ENCODE measurements at regions not wholly inside any gene's neighbourhood (a gene's known extent, or its start where the extent isn't known, plus 50 kb on each side); places are given as distances from the start of the nearest gene placed in this dataset.

GRCh38 chr3:143200001-143200924, 80.7 kb downstream of the CHST2 start:
- H3K4me1 ChIP-seq (ENCODE audit: low read depth, poor library complexity, severe bottlenecking), result peaks cover 2% of the 10 kb centered on the region

GRCh38 chr3:143201045-143201444, 81.5 kb downstream of the CHST2 start:
- Histone ChIP-seq H3K4me1 (ENCODE audit: low read depth, poor library complexity, severe bottlenecking) (peaks cover 10% of the 10 kb centered on the region), H3K27ac (no peak overlapping the region), H3K79me2 (ENCODE audit: insufficient read depth, low read depth) (no peaks in the 10 kb centered on the region), H3K4me3 (IDR thresholded peaks at IDR 0.05; ENCODE audit: insufficient read depth, low read depth, low read length) (no peak overlapping the region), H3K36me3 (ENCODE audit: insufficient read depth) (no peaks in the 10 kb centered on the region), H2AFZ (ENCODE audit: low read depth) (no peak overlapping the region), H4K20me1 (ENCODE audit: insufficient read depth) (no peaks in the 10 kb centered on the region), H3K27me3 (ENCODE audit: insufficient read depth, low read depth) (no peaks in the 10 kb centered on the region), H3K4me2 (no peak overlapping the region), H3K9ac (no peak overlapping the region)
- TF ChIP-seq, protein P1, sequence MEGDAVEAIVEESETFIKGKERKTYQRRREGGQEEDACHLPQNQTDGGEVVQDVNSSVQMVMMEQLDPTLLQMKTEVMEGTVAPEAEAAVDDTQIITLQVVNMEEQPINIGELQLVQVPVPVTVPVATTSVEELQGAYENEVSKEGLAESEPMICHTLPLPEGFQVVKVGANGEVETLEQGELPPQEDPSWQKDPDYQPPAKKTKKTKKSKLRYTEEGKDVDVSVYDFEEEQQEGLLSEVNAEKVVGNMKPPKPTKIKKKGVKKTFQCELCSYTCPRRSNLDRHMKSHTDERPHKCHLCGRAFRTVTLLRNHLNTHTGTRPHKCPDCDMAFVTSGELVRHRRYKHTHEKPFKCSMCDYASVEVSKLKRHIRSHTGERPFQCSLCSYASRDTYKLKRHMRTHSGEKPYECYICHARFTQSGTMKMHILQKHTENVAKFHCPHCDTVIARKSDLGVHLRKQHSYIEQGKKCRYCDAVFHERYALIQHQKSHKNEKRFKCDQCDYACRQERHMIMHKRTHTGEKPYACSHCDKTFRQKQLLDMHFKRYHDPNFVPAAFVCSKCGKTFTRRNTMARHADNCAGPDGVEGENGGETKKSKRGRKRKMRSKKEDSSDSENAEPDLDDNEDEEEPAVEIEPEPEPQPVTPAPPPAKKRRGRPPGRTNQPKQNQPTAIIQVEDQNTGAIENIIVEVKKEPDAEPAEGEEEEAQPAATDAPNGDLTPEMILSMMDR (conservative IDR thresholded peaks at IDR 0.05; ENCODE audit: low read depth, low read length), result no peak

More at GRCh38 chr3:143200001-143200924, 80.7 kb downstream of the CHST2 start:
- Histone ChIP-seq H3K4me2 (no peak overlapping the region), H3K27me3 (ENCODE audit: insufficient read depth, low read depth) (no peaks in the 10 kb centered on the region), H3K36me3 (ENCODE audit: insufficient read depth) (no peaks in the 10 kb centered on the region), H3K79me2 (ENCODE audit: insufficient read depth, low read depth) (no peaks in the 10 kb centered on the region), H2AFZ (ENCODE audit: low read depth) (no peak overlapping the region), H3K9ac (no peak overlapping the region), H3K27ac (no peak overlapping the region), H3K4me3 (IDR thresholded peaks at IDR 0.05; ENCODE audit: insufficient read depth, low read depth, low read length) (no peak overlapping the region), H4K20me1 (ENCODE audit: insufficient read depth) (no peaks in the 10 kb centered on the region)
- TF ChIP-seq, protein P1 (conservative IDR thresholded peaks at IDR 0.05; ENCODE audit: low read depth, low read length), result no peak

GRCh38 chr3:143201870-143202752, 82.5 kb downstream of the CHST2 start:
- H3K9ac ChIP-seq, result no peak overlapping the region
- TF ChIP-seq, protein P1 (conservative IDR thresholded peaks at IDR 0.05; ENCODE audit: low read depth, low read length), result no peak
- no peak overlapping the region for H3K27ac ChIP-seq
- H3K4me1 ChIP-seq (ENCODE audit: low read depth, poor library complexity, severe bottlenecking), result peaks cover 20% of the 10 kb centered on the region
- no peak overlapping the region for H2AFZ ChIP-seq (ENCODE audit: low read depth)
- no peak overlapping the region for H3K4me3 ChIP-seq (IDR thresholded peaks at IDR 0.05; ENCODE audit: insufficient read depth, low read depth, low read length)
- H3K79me2 ChIP-seq (ENCODE audit: insufficient read depth, low read depth), result no peaks in the 10 kb centered on the region
- H3K36me3 ChIP-seq (ENCODE audit: insufficient read depth), result no peaks in the 10 kb centered on the region
- no peaks in the 10 kb centered on the region for H4K20me1 ChIP-seq (ENCODE audit: insufficient read depth)
- H3K27me3 ChIP-seq (ENCODE audit: insufficient read depth, low read depth), result no peaks in the 10 kb centered on the region
- H3K4me2 ChIP-seq, result no peak overlapping the region

GRCh38 chr3:143203142-143203541, 83.6 kb downstream of the CHST2 start:
- TF ChIP-seq, protein P1 (conservative IDR thresholded peaks at IDR 0.05; ENCODE audit: low read depth, low read length), result no peak
- H3K4me3 ChIP-seq (IDR thresholded peaks at IDR 0.05; ENCODE audit: insufficient read depth, low read depth, low read length), result no peak overlapping the region
- no peak overlapping the region for H3K9ac ChIP-seq
- no peaks in the 10 kb centered on the region for H3K36me3 ChIP-seq (ENCODE audit: insufficient read depth)
- no peaks in the 10 kb centered on the region for H4K20me1 ChIP-seq (ENCODE audit: insufficient read depth)
- H3K4me2 ChIP-seq, result no peak overlapping the region
- no peak overlapping the region for H3K27ac ChIP-seq
- no peaks in the 10 kb centered on the region for H3K79me2 ChIP-seq (ENCODE audit: insufficient read depth, low read depth)
- H3K27me3 ChIP-seq (ENCODE audit: insufficient read depth, low read depth), result no peaks in the 10 kb centered on the region
- peaks cover 31% of the 10 kb centered on the region for H3K4me1 ChIP-seq (ENCODE audit: low read depth, poor library complexity, severe bottlenecking)
- H2AFZ ChIP-seq (ENCODE audit: low read depth), result no peak overlapping the region
